ENCODE measurements at regions not wholly inside any gene's neighbourhood (a gene's known extent, or its start where the extent isn't known, plus 50 kb on each side); places are given as distances from the start of the nearest gene placed in this dataset.

- DNase-seq: no peak
- H3K4me3 ChIP-seq (ENCODE audit: low read length): no peak overlapping the region
- no peaks in the 10 kb centered on the region for H3K27me3 ChIP-seq (ENCODE audit: control insufficient read depth, insufficient read depth, low read length)
- H3K36me3 ChIP-seq (ENCODE audit: control insufficient read depth, insufficient read depth, low read length): no peaks in the 10 kb centered on the region
- H3K27ac ChIP-seq (ENCODE audit: low read length): no peak overlapping the region
- H3K9me3 ChIP-seq (ENCODE audit: control insufficient read depth, low read depth, low read length): no peaks in the 10 kb centered on the region
- WGBS (ENCODE audit: insufficient coverage, low lambda C conversion rate): 40% methylated on average over 1 of the region's 1 CpG
- H3K4me1 ChIP-seq (ENCODE audit: control insufficient read depth, insufficient read depth, low read length): no peaks in the 10 kb centered on the region
These were observed 119.2 kb upstream of the SCN7A start for GRCh38 chr2:166613226-166613625.

- Histone ChIP-seq H3K36me3 (ENCODE audit: control insufficient read depth, insufficient read depth, low read length) (no peaks in the 10 kb centered on the region), H3K9me3 (ENCODE audit: control insufficient read depth, low read depth, low read length) (no peaks in the 10 kb centered on the region), H3K27ac (ENCODE audit: low read length) (no peak overlapping the region), H3K27me3 (ENCODE audit: control insufficient read depth, insufficient read depth, low read length) (no peaks in the 10 kb centered on the region), H3K4me1 (ENCODE audit: control insufficient read depth, insufficient read depth, low read length) (no peaks in the 10 kb centered on the region), H3K4me3 (ENCODE audit: low read length) (no peak overlapping the region)
- WGBS (ENCODE audit: insufficient coverage, low lambda C conversion rate): no CpG with 5 or more reads among the region's 6 CpGs
- no peak for DNase-seq
These were observed 118.2 kb upstream of the SCN7A start for GRCh38 chr2:166612214-166612613.

GRCh38 chr2:166610913-166611305 lies 116.9 kb upstream of the SCN7A start:
- no peak overlapping the region for H3K4me3 ChIP-seq (ENCODE audit: low read length)
- H3K36me3 ChIP-seq (ENCODE audit: control insufficient read depth, insufficient read depth, low read length): no peaks in the 10 kb centered on the region
- H3K4me1 ChIP-seq (ENCODE audit: control insufficient read depth, insufficient read depth, low read length): no peaks in the 10 kb centered on the region

GRCh38 chr2:166610180-166610912 lies 116.3 kb upstream of the SCN7A start:
- 84% methylated on average over 8 of the region's 28 CpGs for WGBS (ENCODE audit: insufficient coverage, low lambda C conversion rate)
- no peaks in the 10 kb centered on the region for H3K36me3 ChIP-seq (ENCODE audit: control insufficient read depth, insufficient read depth, low read length)
- H3K27ac ChIP-seq (ENCODE audit: low read length): no peak overlapping the region
- H3K4me1 ChIP-seq (ENCODE audit: control insufficient read depth, insufficient read depth, low read length): no peaks in the 10 kb centered on the region
- no peaks in the 10 kb centered on the region for H3K27me3 ChIP-seq (ENCODE audit: control insufficient read depth, insufficient read depth, low read length)
- no peak overlapping the region for H3K4me3 ChIP-seq (ENCODE audit: low read length)
- no peaks in the 10 kb centered on the region for H3K9me3 ChIP-seq (ENCODE audit: control insufficient read depth, low read depth, low read length)
- DNase-seq: no peak

More at GRCh38 chr2:166610913-166611305, 116.9 kb upstream of the SCN7A start:
- no peak overlapping the region for H3K27ac ChIP-seq (ENCODE audit: low read length)
- no peaks in the 10 kb centered on the region for H3K27me3 ChIP-seq (ENCODE audit: control insufficient read depth, insufficient read depth, low read length)
- WGBS (ENCODE audit: insufficient coverage, low lambda C conversion rate): no CpG with 5 or more reads among the region's 5 CpGs
- H3K9me3 ChIP-seq (ENCODE audit: control insufficient read depth, low read depth, low read length): no peaks in the 10 kb centered on the region
- DNase-seq: no peak

- Histone ChIP-seq H3K4me1 (ENCODE audit: control insufficient read depth, insufficient read depth, low read length) (no peaks in the 10 kb centered on the region), H3K9me3 (ENCODE audit: control insufficient read depth, low read depth, low read length) (no peaks in the 10 kb centered on the region), H3K27me3 (ENCODE audit: control insufficient read depth, insufficient read depth, low read length) (no peaks in the 10 kb centered on the region), H3K36me3 (ENCODE audit: control insufficient read depth, insufficient read depth, low read length) (no peaks in the 10 kb centered on the region), H3K27ac (ENCODE audit: low read length) (no peak overlapping the region), H3K4me3 (ENCODE audit: low read length) (no peak overlapping the region)
- WGBS (ENCODE audit: insufficient coverage, low lambda C conversion rate): 60% methylated on average over 1 of the region's 24 CpGs
- DNase-seq: no peak
These were observed 115.3 kb upstream of the SCN7A start for GRCh38 chr2:166609183-166609959.

GRCh38 chr2:166607880-166608279 lies 113.8 kb upstream of the SCN7A start:
- H3K9me3 ChIP-seq (ENCODE audit: control insufficient read depth, low read depth, low read length): no peaks in the 10 kb centered on the region
- WGBS (ENCODE audit: insufficient coverage, low lambda C conversion rate): no CpG with 5 or more reads among the region's 2 CpGs
- no peak for DNase-seq
- H3K4me1 ChIP-seq (ENCODE audit: control insufficient read depth, insufficient read depth, low read length): no peaks in the 10 kb centered on the region
- H3K36me3 ChIP-seq (ENCODE audit: control insufficient read depth, insufficient read depth, low read length): no peaks in the 10 kb centered on the region
- no peak overlapping the region for H3K27ac ChIP-seq (ENCODE audit: low read length)
- no peaks in the 10 kb centered on the region for H3K27me3 ChIP-seq (ENCODE audit: control insufficient read depth, insufficient read depth, low read length)
- H3K4me3 ChIP-seq (ENCODE audit: low read length): no peak overlapping the region

GRCh38 chr2:166593403-166593802 lies 99.4 kb upstream of the SCN7A start:
- 100% methylated on average over 1 of the region's 1 CpG for WGBS (ENCODE audit: insufficient coverage, low lambda C conversion rate)
- Histone ChIP-seq H3K27ac (ENCODE audit: low read length) (no peak overlapping the region), H3K4me3 (ENCODE audit: low read length) (no peak overlapping the region), H3K4me1 (ENCODE audit: control insufficient read depth, insufficient read depth, low read length) (no peaks in the 10 kb centered on the region), H3K36me3 (ENCODE audit: control insufficient read depth, insufficient read depth, low read length) (no peaks in the 10 kb centered on the region), H3K9me3 (ENCODE audit: control insufficient read depth, low read depth, low read length) (no peaks in the 10 kb centered on the region), H3K27me3 (ENCODE audit: control insufficient read depth, insufficient read depth, low read length) (no peaks in the 10 kb centered on the region)
- no peak for DNase-seq

- Histone ChIP-seq H3K27me3 (ENCODE audit: control insufficient read depth, insufficient read depth, low read length) (no peaks in the 10 kb centered on the region), H3K4me1 (ENCODE audit: control insufficient read depth, insufficient read depth, low read length) (no peaks in the 10 kb centered on the region), H3K27ac (ENCODE audit: low read length) (no peak overlapping the region), H3K36me3 (ENCODE audit: control insufficient read depth, insufficient read depth, low read length) (no peaks in the 10 kb centered on the region), H3K4me3 (ENCODE audit: low read length) (no peak overlapping the region), H3K9me3 (ENCODE audit: control insufficient read depth, low read depth, low read length) (no peaks in the 10 kb centered on the region)
- 100% methylated on average over 1 of the region's 3 CpGs for WGBS (ENCODE audit: insufficient coverage, low lambda C conversion rate)
- DNase-seq: no peak
These were observed 98.7 kb upstream of the SCN7A start for GRCh38 chr2:166592750-166593149.

GRCh38 chr2:166591226-166591625 lies 97.2 kb upstream of the SCN7A start:
- no peak for DNase-seq
- Histone ChIP-seq H3K27me3 (ENCODE audit: control insufficient read depth, insufficient read depth, low read length) (no peaks in the 10 kb centered on the region), H3K36me3 (ENCODE audit: control insufficient read depth, insufficient read depth, low read length) (no peaks in the 10 kb centered on the region), H3K9me3 (ENCODE audit: control insufficient read depth, low read depth, low read length) (no peaks in the 10 kb centered on the region), H3K27ac (ENCODE audit: low read length) (no peak overlapping the region), H3K4me1 (ENCODE audit: control insufficient read depth, insufficient read depth, low read length) (no peaks in the 10 kb centered on the region), H3K4me3 (ENCODE audit: low read length) (no peak overlapping the region)
- 0% methylated on average over 1 of the region's 1 CpG for WGBS (ENCODE audit: insufficient coverage, low lambda C conversion rate)

GRCh38 chr2:166573391-166573790 lies 79.3 kb upstream of the SCN7A start:
- no peak for DNase-seq
- H3K4me1 ChIP-seq (ENCODE audit: control insufficient read depth, insufficient read depth, low read length): no peaks in the 10 kb centered on the region
- no peaks in the 10 kb centered on the region for H3K36me3 ChIP-seq (ENCODE audit: control insufficient read depth, insufficient read depth, low read length)
- WGBS (ENCODE audit: insufficient coverage, low lambda C conversion rate): no CpG with 5 or more reads among the region's 3 CpGs
- no peaks in the 10 kb centered on the region for H3K27me3 ChIP-seq (ENCODE audit: control insufficient read depth, insufficient read depth, low read length)
- H3K4me3 ChIP-seq (ENCODE audit: low read length): no peak overlapping the region
- no peak overlapping the region for H3K27ac ChIP-seq (ENCODE audit: low read length)
- H3K9me3 ChIP-seq (ENCODE audit: control insufficient read depth, low read depth, low read length): no peaks in the 10 kb centered on the region

GRCh38 chr2:166572937-166573336 lies 78.9 kb upstream of the SCN7A start:
- H3K4me1 ChIP-seq (ENCODE audit: control insufficient read depth, insufficient read depth, low read length): no peaks in the 10 kb centered on the region
- DNase-seq: no peak
- H3K27me3 ChIP-seq (ENCODE audit: control insufficient read depth, insufficient read depth, low read length): no peaks in the 10 kb centered on the region
- no peaks in the 10 kb centered on the region for H3K9me3 ChIP-seq (ENCODE audit: control insufficient read depth, low read depth, low read length)
- no peak overlapping the region for H3K4me3 ChIP-seq (ENCODE audit: low read length)
- no peaks in the 10 kb centered on the region for H3K36me3 ChIP-seq (ENCODE audit: control insufficient read depth, insufficient read depth, low read length)
- no peak overlapping the region for H3K27ac ChIP-seq (ENCODE audit: low read length)

Data from large intestine (tissue), 3 donors.